ENCODE measurements at regions not wholly inside any gene's neighbourhood (a gene's known extent, or its start where the extent isn't known, plus 50 kb on each side); places are given as distances from the start of the nearest gene placed in this dataset.
A peak's percentile ranks its signal among the peaks of the same experiment; 100 is the strongest.

GRCh38 chr17:53166731-53167130 lies 656.0 kb upstream of the KIF2B start:
- no peak for DNase-seq (ENCODE audit: low spot score)

GRCh38 chr17:53150101-53150698 lies 672.5 kb upstream of the KIF2B start:
- DNase-seq (ENCODE audit: low spot score) = peak; percentile 54

GRCh38 chr17:53149316-53149715 lies 673.4 kb upstream of the KIF2B start:
- DNase-seq (ENCODE audit: low spot score) = no peak

GRCh38 chr17:53148058-53148457 lies 674.7 kb upstream of the KIF2B start:
- DNase-seq (ENCODE audit: low spot score) = no peak

- DNase-seq (ENCODE audit: low spot score) = no peak
Observed at GRCh38 chr17:53142890-53143289, 679.8 kb upstream of the KIF2B start.

- no peak for DNase-seq (ENCODE audit: low spot score)
Observed at GRCh38 chr17:53141731-53142130, 681.0 kb upstream of the KIF2B start.

- DNase-seq (ENCODE audit: low spot score) = no peak
Observed at GRCh38 chr17:53141280-53141679, 681.4 kb upstream of the KIF2B start.

- DNase-seq (ENCODE audit: low spot score) = no peak
Observed at GRCh38 chr17:53137869-53138268, 684.9 kb upstream of the KIF2B start.

- DNase-seq (ENCODE audit: low spot score) = no peak
Observed at GRCh38 chr17:53135969-53136368, 686.8 kb upstream of the KIF2B start.

- no peak for DNase-seq (ENCODE audit: low spot score)
Observed at GRCh38 chr17:53134548-53134947, 688.2 kb upstream of the KIF2B start.

- DNase-seq (ENCODE audit: low spot score) = no peak
Observed at GRCh38 chr17:53133876-53134275, 688.9 kb upstream of the KIF2B start.

- no peak for DNase-seq (ENCODE audit: low spot score)
Observed at GRCh38 chr17:53129863-53130262, 692.9 kb upstream of the KIF2B start.

GRCh38 chr17:53127331-53127730 lies 695.4 kb upstream of the KIF2B start:
- DNase-seq (ENCODE audit: low spot score) = no peak

GRCh38 chr17:53122966-53123365 lies 699.8 kb upstream of the KIF2B start:
- no peak for DNase-seq (ENCODE audit: low spot score)

- DNase-seq (ENCODE audit: low spot score) = no peak
Observed at GRCh38 chr17:53119773-53120172, 703.0 kb upstream of the KIF2B start.

GRCh38 chr17:53118948-53119347 lies 703.8 kb upstream of the KIF2B start:
- DNase-seq (ENCODE audit: low spot score) = no peak

GRCh38 chr17:53106886-53107285 lies 715.8 kb upstream of the KIF2B start:
- DNase-seq (ENCODE audit: low spot score) = no peak

- no peak for DNase-seq (ENCODE audit: low spot score)
Observed at GRCh38 chr17:53101706-53102105, 721.0 kb upstream of the KIF2B start.

- no peak for DNase-seq (ENCODE audit: low spot score)
Observed at GRCh38 chr17:53100126-53100525, 722.6 kb upstream of the KIF2B start.

GRCh38 chr17:53093391-53093790 lies 729.3 kb upstream of the KIF2B start:
- DNase-seq (ENCODE audit: low spot score) = no peak

GRCh38 chr17:53092072-53092471 lies 730.7 kb upstream of the KIF2B start:
- no peak for DNase-seq (ENCODE audit: low spot score)

GRCh38 chr17:53090770-53091169 lies 732.0 kb upstream of the KIF2B start:
- no peak for DNase-seq (ENCODE audit: low spot score)

GRCh38 chr17:53088481-53088880 lies 734.2 kb upstream of the KIF2B start:
- DNase-seq (ENCODE audit: low spot score) = no peak

GRCh38 chr17:53061446-53061845 lies 761.3 kb upstream of the KIF2B start:
- DNase-seq (ENCODE audit: low spot score) = no peak

- no peak for DNase-seq (ENCODE audit: low spot score)
Observed at GRCh38 chr17:53058031-53058430, 764.7 kb upstream of the KIF2B start.

All from D341Med (cell line).